ENCODE measurements at regions not wholly inside any gene's neighbourhood (a gene's known extent, or its start where the extent isn't known, plus 50 kb on each side); places are given as distances from the start of the nearest gene placed in this dataset.

DNA sequence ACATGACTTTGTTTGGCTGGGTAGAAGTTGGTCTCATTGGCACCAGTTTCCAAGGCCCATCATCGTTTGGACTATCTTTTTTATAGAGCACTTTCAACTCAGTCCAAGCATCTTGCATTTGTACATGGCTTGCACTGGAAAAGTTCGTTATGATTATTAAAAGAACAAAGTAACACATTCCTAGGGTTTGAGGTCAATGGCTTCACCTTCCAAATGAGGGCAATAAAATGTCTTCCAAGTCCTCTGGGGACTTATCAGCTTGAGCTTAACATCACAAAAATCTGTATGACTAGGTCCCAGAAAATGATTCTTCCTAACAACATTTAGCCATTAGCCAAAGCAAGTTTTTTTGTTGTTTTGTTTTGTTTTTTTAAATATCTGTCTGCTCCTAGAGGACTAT, 610.8 kb downstream of the LMO4 start:
- TF ChIP-seq POLR2A (IDR thresholded peaks at IDR 0.05; ENCODE audit: low read length), result no peak
- TF ChIP-seq GATA1 (IDR thresholded peaks at IDR 0.05; ENCODE audit: low read depth, low read length), result no peak

All from erythroblast (primary cell).